AML-193 (cell line): ENCODE measurements at regions not wholly inside any gene's neighbourhood (a gene's known extent, or its start where the extent isn't known, plus 50 kb on each side); places are given as distances from the start of the nearest gene placed in this dataset.

Experiments used
- DNase-seq, 2 experiments: peaks; one replicate each; lab custom pipeline; 2025; lab: John Stamatoyannopoulos, UW

DNA sequence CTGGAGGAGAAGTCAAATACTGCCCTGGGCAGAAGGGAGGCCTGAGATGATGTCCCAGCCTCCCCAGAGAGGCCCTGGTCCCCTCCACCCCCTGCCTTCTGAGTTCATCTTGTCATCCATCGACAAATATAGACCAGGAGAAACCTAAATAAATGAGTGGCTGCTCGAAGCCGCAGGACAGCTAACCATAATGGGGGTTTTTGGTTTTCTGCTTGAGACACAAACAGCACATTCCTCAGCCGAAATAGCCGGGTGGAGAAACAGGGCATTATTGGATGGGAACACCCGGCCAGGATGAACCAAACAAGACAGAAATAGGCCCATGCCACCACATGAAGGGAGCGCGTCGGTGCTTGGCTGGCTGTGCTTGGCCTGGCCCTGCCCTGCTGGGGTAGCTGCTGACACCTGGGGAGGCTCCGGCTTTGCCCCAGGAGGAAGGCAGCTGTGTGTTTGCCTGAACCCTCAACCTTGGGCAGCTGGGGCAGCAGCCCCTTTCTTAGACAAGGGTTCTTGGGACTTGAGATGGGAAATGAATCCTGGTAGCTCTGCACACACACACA lies 188.1 kb downstream of the IRX5 start:
- DNase-seq = no peak

DNA sequence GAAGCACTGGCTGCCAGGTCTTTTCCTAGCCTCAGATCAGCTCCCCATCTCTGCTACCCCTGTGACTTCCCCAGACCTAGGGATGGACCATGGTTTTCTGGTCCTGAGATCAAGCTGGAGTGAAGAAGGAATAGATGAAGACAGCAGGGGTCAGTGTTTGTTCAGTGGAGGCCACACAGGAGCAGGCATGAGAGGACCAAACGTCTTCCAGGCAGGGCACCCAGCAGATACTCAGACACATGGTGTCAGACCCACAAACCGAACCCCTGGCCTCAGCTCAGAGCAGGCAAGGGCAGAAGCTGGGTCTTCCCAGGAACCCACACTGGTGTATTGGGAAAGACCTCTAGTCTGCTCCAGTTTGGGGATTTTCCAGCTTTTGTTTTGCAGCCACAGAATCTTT lies 189.7 kb downstream of the IRX5 start:
- DNase-seq = no peak

DNA sequence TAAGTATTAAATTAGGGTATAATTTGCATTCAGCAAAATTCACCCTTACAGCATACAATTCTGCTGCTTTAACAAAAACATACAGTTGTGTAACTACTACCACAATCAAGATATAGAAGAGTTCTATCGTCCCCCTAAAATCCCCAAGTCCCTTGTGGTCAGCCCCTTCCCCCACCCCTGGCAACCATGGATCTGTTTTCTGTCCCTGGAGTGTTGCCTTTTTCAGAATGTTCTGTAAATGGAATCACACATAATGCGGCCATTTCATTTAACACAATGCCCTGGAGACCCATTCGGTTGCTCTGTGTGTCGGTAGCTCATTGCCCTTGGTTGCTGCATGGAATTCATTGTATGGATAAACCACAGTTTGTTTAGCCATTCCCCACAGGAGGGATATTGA lies 190.2 kb downstream of the IRX5 start:
- DNase-seq = no peak

DNA sequence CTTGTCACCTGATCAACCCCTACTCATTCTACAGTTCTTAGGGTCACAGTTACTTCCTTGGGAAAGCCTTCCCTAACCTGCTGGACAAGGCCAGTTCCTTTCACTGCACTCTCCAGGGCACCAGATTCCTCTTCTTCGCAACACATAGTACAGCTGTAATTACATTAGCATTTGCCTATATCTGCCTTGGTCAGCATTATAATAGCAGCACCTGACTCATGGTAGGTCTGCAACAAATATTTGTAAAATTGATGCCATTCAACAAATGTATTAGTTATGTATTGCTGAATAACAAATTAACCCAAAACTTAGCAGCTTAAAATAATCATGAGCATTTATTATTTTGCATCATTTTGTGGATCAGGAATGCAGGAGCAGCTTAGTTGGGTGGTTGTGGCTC lies 193.0 kb downstream of the IRX5 start:
- DNase-seq = no peak

DNA sequence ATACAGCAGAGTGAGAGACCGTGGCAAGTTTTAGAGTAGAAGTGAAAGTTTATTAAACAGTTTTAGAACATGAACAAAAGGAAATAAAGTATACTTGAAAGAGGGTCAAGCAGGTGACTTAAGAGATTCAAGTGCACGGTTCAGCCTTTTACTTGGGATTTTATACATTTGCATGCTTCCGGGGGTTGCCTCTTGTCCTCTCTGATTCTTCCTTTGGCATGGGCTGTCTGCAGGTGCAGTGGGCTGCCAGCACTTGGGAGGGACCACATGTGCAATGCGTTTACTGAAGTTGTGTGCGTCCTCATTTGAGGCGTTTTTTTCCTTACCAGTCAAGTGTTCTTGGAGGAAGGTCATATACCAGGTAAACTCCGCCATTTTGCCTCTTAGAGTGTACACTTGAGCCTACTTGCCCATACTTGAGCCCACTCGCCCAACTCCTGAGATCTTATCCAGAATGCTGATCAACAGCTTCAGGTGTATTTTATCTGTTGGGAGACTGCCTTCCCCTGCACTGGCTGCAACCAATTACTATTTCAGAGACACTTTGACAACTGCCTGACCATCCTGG lies 195.2 kb downstream of the IRX5 start:
- DNase-seq = no peak

DNA sequence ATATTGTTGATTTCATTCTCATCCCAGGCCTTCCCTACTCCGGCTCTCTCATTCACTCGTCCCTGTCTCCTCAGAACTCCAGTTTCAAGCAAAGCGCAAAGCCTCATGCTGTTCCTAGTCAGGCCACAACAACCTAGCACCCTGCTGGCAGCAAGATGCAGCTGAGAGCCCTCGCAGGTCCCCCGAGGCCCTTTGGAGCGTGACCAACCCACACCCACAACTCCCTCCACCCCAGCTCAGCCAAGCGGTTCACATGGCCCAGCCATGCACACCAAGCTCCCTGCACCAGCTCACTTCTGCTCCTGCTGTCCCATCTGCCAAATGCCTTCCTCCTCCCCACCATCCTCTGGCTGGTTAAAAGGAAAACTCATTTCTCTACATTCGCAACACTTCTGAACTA lies 195.8 kb downstream of the IRX5 start:
- DNase-seq = no peak

DNA sequence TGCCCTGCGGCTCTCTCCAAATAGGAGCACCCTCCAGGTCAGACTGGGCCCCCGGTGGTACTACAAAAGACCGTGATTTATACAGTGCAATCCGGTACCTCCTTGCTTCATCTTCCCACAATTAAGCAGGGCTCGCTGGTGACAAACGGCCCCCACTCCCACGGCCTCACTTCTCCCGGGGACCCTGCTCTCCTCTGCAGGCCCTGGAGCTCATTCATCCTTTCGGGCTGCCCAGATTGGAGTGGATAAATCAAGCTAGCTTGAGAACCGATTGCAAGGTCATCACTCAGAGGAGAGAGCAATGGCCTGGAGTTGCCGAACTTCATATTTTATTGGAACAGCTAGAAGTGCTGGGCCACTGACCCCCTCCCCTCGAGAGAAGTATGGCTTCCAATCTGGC lies 193.5 kb upstream of the IRX6 start:
- no peak for DNase-seq

DNA sequence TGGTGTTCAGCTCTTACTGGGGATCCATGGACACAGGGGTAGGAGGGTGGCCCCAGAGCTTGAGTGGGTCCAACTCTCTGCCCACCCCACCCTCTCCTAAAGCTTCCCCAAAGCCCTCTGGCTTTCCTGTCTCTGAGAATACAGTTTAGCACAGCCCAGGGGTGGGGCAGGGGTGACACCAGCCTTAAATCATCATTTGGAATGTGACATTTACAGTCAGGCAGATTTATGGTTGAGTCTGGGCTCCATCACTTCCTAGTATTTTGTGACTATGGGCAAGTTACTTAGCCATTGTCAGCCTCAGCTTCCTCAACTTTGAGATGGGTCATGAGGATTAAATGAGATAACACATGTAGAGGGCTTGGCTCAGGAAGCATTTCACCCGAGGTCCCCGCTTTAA lies 193.1 kb upstream of the IRX6 start:
- DNase-seq = no peak

DNA sequence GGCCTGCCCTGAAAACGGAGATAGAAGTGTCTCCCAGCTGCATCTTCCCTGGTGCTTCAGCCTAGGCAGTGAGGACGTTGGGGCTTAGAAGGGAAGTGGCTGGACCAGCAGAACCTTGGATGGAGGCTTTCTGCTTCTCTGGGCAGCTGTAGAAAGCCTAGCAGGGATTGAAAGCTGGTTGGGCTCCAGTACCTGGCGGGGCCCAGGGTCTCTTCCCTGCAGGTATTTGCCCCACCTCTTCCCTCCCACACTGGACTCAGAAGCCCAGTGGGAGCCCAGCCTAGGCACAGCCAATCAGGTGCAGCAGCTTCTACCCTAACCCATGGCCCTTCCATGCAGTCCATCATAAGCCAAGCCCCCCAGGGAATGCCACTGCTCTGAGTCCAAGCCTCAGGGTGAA lies 190.3 kb upstream of the IRX6 start:
- no peak for DNase-seq

DNA sequence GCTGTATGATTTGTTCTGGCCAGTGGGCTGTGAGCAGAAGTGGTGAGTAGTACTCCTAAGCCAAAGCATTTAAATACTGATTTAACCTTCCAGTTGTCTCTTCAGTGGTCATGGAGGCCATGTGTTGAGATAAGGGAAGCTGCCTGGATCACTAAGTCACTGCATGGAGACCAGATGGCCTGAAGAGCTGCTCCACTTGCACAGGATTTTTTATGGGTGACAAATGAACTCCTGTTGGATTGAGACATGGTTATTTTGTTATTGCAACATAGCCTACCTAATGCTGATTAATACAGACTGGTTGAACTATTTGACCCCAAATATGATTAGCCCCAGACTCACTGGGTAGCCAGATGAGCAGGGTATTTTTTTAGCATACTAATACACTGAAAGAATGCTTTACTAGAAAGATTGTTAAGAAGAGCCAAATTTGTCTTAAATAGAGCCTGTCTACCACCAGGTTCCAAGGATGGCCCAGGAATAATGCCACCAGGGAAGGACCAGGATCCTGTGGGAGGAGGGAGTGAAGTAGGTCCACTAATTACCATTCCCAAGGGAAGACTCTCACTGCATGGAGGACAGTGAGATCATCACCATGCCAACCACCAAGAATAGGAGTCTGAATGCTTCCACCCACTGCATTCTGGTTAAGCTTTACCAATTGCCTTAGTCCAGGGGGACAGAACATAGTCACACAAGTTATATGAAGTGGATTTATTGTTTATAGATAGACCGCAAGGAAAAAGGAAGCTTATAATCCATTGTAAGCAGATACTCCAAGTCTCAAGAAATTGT lies 187.4 kb upstream of the IRX6 start:
- no peak for DNase-seq

DNA sequence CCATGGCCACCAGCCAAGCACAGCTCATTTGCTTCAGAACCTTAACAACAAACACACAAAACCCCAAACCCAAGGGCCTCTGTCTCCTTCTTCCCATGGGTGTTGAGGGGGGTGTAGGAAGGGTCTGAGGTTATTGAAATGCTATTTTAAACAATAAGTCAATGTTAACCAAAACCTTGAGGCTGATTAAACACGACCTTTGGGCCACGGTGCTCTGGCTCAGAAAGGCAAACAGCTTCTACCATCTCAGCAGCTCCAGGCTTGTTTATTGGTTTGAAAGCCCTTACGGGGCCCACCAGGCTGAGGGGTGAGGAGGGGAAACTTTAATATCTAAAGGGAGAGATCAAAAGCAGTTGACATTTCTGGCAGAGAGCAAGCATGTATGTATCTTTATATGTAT lies 185.7 kb upstream of the IRX6 start:
- no peak for DNase-seq

DNA sequence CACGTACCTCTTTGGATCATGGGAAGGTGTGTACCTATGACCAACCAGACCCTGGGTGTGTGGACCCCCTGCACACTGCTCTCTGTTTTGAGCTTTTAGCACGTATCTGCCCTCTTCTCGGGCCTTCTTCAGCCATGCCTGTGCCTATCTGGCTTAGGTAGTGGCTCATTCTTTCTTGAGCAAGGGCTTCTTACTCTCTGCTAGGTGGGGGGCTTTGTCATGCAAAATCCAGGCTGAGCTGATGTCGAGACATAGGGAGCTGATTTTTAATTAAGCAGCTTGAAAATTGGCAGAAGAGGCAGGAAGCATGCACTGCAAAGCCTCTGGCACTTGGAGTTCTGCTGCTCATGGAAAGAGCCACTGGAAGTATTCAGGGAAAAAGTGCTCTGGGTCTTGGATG lies 181.6 kb upstream of the IRX6 start:
- DNase-seq = no peak

DNA sequence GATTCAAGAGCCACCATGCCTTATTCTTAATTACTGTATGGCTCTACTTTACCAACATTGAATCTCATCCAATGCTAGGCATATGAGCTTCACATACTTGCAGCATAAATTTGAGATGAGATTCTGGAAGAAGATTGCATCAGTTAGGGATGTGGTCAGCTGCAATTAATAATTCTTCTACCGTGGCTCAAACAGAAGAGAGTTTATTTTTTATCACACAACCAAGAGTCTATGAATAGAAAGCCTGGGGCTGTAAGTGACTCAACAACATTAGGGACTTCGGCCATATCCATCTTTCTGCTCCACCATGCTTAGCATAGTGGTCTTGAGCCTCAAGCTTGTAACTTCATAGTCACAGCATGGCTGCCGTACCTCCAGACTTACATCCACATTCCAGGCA lies 179.4 kb upstream of the IRX6 start:
- DNase-seq = no peak

DNA sequence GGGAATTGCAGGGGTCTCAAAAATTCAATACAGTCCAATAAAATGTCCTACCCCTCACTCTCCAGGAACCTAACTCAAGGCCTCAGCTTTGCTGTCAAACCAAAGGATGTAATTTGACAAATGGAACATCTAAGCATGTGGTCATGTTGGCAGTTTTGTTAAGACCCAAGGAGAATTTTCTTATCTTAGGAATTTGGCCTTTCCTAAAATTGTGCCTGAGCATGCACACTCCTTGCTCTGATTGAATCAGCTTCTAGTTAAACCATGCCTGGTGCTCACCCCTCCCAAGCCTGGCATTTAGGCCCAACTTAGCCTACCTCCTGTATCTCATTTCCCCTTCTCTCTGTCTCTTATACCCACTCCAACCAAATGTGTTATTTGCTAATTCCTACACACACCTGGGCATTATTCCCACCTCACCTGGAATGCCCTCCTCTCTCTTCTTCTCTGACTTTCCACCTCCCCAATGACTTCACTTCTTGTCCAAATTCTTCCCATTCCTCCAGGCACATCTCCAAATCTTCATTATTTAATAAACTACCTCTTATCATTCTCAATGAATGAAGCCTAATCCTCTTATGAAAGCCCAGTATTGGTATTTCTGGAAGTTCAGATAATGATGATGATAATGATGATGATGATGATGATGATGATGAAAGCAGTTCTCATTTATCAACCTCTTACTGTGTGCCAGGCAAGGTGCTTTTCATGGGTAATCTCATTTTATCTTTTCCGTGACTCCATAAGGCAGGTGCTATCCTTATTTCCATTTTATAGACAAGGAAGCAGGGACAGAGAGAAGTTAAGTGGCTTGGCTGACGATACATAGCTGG lies 178.0 kb upstream of the IRX6 start:
- no peak for DNase-seq

DNA sequence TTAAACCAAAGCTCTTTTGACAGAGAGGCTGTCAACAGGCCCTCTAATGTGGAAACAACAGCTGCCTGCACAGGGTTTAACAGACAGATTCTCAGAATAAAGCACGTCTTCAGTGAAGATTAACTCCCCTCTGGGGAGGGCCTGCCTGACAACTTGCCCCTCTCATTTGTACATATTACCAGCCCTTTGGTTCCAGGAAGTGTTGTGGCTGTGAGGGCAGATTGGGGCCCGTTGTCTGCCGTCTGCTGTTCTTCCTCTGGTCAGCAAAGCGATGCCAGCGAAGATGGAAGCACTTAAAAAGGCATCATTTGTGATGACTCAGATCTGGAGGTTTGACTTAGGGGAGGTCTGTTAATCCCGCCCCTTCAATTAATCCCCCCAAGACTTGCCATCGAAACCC lies 177.0 kb upstream of the IRX6 start:
- DNase-seq = no peak

DNA sequence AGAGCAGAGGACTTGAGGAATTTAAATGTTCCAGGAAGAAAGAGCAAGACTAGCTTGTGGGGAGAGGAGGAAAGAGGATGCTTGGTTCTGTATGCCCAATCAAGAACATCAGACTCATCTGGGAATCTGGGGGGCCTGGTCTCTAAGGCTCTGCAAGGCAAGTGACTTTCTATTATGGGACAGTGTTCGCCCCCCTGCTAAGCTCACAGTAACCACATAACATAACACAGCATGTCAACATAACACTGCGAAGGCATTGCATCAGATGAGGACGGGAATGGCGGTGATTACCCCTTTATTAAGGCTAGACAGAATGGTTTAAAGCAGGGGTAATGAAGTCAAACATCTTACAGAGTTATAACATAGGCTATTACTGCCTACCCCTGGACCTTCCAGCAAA lies 176.6 kb upstream of the IRX6 start:
- no peak for DNase-seq

DNA sequence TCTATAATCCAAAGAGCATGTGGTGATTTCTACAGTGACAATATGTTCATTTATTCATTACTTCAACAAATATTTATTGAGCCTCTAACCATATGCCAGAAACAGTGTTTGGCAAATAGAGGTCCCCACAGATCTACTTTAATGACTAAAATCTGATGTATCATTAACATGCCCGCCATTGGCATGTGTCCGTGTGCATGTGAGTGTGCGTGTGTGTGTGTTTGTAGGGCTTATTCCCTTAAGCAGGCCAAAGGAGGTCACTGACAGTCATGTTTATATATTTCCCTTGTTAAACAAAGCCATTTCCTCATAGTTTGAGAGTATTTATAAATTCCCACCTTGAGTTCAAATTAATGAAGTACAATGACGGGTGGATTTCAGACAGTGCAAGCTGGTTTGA lies 174.4 kb upstream of the IRX6 start:
- no peak for DNase-seq

DNA sequence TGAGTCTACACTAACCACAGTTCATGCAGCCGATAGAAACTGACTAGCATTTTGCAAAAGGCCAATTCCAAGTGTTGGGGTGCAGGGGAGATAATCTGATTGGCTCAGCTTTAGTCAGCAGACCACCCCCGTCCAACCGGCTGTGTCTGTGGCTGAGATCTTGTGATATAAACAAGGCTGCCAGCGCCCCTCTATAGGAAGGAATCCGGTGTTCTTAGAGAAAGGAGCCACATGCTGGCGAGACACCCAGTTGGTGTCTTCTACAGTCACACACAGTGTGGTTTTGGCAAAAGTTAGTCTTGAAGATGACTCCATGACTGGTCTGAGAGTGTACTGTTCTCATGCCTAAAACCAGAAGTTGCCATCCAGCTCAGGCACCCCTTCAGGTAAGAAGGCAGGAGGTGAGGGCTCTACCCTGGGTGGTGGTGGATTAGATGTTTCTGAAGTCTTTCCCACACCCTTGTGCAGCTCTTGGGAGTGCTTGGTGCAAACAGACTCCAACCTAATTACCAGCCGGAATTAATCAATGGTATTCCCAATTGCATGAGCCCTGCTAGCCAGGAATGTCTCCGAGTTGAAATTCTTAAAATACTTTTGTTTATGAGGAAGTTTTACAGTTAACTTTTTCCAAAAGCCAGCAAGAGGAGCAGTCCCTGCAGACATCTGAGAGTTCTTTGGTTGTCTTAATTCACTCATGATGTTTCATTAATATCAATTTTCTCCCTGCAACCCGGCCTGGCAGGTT lies 172.3 kb upstream of the IRX6 start:
- DNase-seq = no peak

DNA sequence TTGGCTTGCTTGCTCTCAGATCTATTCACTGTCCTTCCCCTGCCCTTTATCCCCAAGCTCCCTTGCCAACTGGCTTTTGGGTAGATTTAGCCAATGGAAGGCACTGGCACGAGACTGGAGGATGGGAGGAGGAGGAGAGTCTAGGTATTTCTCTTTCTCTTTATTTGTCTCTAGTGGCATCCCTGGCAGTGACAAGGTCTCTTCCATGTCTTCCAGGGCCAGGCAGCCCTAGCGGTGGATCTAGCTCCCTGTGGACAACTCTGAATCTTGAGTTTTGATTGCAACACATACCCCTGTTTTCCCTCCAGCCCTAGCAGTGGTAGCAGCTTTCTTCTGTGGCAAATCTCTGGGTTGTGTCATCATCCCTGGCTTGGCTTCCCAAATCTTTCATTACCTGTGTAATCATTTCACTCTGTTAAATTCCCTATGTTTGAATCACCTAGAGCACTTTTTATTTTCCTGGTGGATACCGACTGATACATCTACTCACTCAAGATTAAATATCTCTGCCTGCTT lies 171.1 kb upstream of the IRX6 start:
- no peak for DNase-seq

DNA sequence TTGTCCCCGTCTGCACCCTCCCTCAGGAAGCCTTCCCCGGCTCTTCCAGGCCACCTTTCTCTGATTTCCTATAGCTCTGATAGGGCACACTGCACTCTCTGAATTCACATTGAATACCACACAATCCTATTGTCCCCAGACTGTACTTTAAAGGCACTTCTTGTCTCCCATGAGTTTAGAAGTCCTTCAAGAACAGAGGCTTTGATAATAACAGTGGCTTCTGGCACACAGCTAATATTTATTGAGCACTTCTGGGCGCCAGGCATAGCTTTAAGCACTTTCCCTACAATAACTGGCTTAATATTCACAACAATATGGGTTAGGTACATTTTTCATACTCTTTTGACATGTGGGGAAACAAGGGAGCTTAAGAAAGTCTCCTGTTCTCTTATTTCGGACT lies 169.7 kb upstream of the IRX6 start:
- DNase-seq = no peak

DNA sequence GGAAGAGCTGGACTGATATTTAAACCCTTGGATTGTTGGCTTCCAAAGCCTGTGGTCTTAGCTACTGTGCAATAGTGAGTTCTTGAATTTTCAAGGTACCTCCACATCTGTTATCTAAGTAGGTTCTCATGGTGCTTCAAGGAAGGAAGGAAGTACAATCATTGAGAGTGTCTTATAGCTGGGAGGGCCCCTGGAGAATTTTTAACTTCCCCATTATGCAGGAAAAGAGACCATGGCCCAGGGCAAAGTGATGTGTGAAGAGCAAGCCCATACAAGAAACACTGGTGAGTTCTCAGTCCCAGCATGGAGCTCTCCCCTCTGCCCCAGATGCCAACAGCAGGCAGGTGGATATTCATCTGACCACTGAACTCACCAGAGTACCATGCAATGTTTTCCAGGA lies 169.0 kb upstream of the IRX6 start:
- no peak for DNase-seq

DNA sequence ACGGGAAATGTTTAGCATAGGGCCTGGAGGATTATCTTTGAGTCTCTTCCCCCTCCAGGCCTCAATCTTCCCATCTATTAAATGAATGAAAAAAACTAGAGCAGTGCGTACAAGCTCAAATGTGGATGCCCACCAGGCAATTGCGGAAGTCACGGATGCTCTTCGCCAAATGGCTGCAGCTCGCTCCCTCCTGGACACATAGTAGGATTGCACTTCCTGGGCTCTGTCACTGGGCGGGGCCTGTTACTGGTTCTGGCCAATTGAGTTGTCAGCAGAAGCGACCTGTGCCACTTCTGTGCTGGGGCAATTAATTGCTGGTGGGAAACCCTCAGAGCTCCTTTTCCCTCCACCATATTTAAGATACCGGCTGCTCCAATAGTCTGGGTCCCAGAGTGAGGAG lies 168.2 kb upstream of the IRX6 start:
- DNase-seq = no peak
